Fibroblast of gingiva (primary cell): ENCODE measurements at regions not wholly inside any gene's neighbourhood (a gene's known extent, or its start where the extent isn't known, plus 50 kb on each side); places are given as distances from the start of the nearest gene placed in this dataset.

Experiments used
- DNase-seq: peaks from one replicate; pipeline ENCODE4 v3.0.0-alpha.2; 2011; ENCODE audit warnings: low read depth

GRCh38 chr22:27572278-27572666, 229.3 kb downstream of the MN1 start:
- no peak for DNase-seq

GRCh38 chr22:27573280-27574001, 228.1 kb downstream of the MN1 start:
- no peak for DNase-seq

- no peak for DNase-seq
These were observed 227.6 kb downstream of the MN1 start for GRCh38 chr22:27574002-27574366.

- DNase-seq: no peak
These were observed 226.9 kb downstream of the MN1 start for GRCh38 chr22:27574651-27575050.

GRCh38 chr22:27575348-27575747, 226.2 kb downstream of the MN1 start:
- no peak for DNase-seq

- DNase-seq: no peak
These were observed 225.1 kb downstream of the MN1 start for GRCh38 chr22:27576413-27576812.

GRCh38 chr22:27576815-27577573, 224.6 kb downstream of the MN1 start:
- no peak for DNase-seq

GRCh38 chr22:27577574-27577969, 224.0 kb downstream of the MN1 start:
- DNase-seq: no peak

- no peak for DNase-seq
These were observed 222.5 kb downstream of the MN1 start for GRCh38 chr22:27578937-27579617.

- peak; percentile 14 for DNase-seq
These were observed 221.2 kb downstream of the MN1 start for GRCh38 chr22:27580311-27580897.

GRCh38 chr22:27581236-27581635, 220.3 kb downstream of the MN1 start:
- no peak for DNase-seq

GRCh38 chr22:27581688-27582087, 219.9 kb downstream of the MN1 start:
- peak; percentile 70 for DNase-seq

GRCh38 chr22:27583856-27584255, 217.7 kb downstream of the MN1 start:
- no peak for DNase-seq

- DNase-seq: no peak
These were observed 216.4 kb downstream of the MN1 start for GRCh38 chr22:27585141-27585540.

- DNase-seq: no peak
These were observed 213.3 kb downstream of the MN1 start for GRCh38 chr22:27588268-27588667.

- no peak for DNase-seq
These were observed 212.6 kb downstream of the MN1 start for GRCh38 chr22:27588915-27589314.

- DNase-seq: no peak
These were observed 210.5 kb downstream of the MN1 start for GRCh38 chr22:27591060-27591459.

- no peak for DNase-seq
These were observed 208.2 kb downstream of the MN1 start for GRCh38 chr22:27593378-27593777.

GRCh38 chr22:27594020-27594419, 207.5 kb downstream of the MN1 start:
- no peak for DNase-seq

- no peak for DNase-seq
These were observed 207.0 kb downstream of the MN1 start for GRCh38 chr22:27594474-27595134.

GRCh38 chr22:27596133-27596870, 205.3 kb downstream of the MN1 start:
- DNase-seq: no peak
